Ammon's horn (tissue), 1 donor: ENCODE measurements at regions not wholly inside any gene's neighbourhood (a gene's known extent, or its start where the extent isn't known, plus 50 kb on each side); places are given as distances from the start of the nearest gene placed in this dataset.

Experiments used
- DNase-seq: peaks from one replicate; pipeline ENCODE4 v3.0.0-alpha.2; 2016; ENCODE audit warnings: low spot score

DNA sequence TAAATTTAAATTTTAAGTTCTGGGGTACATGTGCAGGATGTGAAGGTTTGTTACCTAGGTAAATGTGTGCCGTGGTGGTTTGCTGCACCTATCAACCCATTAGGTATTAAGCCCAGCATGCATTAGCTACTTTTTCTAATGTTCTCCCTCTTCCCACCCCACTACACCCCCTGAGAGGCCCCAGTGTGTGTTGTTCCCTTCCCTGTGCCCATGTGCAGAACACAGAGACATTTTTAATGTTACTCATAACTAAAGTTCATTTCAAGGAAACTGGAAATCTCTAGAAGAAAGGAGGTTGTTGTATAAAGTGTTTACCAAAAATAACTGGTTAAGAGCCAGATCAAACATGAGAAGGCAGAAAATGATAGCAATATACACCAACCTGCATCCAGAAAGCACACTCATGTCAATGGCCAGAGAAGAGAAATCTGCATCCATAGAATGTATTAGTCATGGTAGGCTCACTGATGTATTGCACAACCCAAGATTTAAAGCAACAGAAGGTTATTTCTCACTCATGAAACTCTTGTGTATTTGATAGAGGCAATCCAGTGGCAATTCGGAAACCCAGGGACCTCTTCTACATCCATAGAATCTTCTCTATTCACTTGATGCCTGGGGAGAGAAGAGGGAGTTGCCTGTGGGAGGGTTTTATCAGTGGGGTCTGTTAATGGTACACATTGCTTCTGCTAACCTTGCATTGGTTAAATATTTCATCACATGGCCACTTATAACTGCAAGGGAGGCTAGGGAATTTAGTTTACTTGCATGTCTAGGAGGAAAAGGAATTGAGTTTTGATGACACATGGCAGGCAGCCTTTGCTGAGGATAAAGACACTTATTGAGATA lies 321.9 kb upstream of the RASGRP1 start:
- DNase-seq: no peak

DNA sequence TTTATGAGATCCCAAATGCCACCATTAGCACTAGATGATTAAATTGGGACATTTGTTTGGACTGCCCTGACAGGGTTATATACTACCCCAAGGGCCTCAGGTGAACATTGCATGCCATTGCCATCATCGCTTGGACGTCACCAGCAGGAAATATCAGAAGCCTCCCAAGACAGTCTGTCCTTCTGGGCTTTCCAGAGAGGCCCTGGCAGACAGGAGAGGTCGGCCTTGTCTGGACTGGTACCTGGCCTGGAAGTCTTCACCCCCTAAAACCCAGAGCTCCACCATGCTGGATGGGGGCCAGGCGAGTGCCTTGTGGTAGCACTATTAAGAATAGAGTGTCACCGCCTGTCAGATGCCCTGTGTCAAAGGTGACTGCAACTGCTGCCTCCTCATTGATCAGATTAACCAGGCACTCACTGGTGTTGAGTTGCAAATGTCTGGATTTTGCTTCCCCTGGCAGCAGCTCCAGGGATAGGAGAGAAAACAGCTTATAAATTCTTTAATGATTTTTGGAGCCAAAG lies 324.1 kb upstream of the RASGRP1 start:
- no peak for DNase-seq

DNA sequence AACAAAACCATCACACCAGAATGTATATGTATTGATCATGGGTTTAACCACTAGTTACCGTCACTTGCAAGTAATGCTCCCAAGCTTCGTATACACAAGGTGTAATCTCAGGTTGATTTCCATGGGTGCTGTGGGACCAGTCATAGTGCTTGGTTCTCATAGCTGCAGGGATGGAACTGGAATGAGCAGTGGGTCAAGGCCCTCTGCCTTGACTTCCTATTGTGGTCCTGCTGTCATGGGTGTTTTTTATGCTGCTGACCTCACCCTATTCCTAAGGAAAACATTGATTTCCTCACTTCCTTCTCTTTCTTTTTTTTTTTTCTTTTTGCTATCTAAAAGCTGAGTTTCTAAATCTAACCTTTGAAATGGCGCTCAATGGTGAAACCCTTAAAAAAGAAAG lies 325.6 kb upstream of the RASGRP1 start:
- DNase-seq: no peak

- DNase-seq: no peak
Measured at GRCh38 chr15:38893925-38894242, 329.3 kb upstream of the RASGRP1 start.

DNA sequence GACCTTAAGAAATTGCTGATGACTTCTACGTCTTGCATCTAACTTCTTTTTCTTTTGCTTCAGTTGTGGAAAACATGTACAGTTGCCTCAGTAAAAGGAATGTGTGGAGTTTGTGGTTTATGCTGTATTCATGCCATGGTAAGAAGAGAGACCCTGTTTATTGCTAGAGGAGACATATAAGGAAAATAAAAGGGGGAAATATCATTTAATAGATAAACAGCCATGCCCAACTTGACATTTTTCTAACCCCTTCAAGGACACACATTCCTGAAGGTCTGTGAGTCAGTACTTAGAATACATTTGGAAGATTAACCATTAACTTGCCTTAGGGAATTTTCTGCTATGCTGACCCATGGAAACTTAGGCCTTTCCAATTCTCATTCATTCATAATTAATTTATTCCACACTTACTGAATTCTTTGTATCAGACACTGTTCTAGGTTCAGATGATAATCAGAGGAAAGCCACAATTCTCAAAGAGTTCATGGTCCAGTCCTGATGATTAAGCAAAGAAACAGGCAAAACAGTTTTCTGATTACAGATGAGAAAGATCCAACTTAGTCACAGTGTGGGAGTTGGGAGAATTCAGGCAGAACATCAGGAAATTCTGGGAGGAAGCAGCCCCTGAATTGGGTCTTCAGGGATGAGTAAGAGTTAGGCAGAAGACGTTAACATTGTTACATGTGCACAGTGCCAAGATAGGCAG lies 329.8 kb upstream of the RASGRP1 start:
- DNase-seq: no peak

- DNase-seq: no peak
Measured at GRCh38 chr15:38895326-38896255, 331.0 kb upstream of the RASGRP1 start.

DNA sequence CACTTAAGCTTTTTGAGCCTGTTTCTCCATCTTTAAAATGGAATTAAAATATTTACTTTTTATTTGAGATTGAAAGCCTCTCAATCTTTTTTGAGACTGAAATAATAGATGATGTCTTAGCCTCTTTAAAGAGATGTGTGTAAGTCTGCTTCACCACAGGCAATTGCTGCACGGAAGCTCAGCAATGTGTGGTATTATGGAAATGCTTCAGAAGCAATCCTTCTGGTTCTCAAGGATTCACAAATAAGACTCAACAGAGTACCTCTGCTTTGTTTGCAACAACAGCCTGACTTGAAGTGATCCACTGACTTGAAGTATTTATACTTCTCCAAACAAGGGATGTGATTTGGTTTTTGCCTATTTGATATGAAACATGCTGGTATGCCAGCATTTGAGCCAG lies 332.0 kb upstream of the RASGRP1 start:
- no peak for DNase-seq

DNA sequence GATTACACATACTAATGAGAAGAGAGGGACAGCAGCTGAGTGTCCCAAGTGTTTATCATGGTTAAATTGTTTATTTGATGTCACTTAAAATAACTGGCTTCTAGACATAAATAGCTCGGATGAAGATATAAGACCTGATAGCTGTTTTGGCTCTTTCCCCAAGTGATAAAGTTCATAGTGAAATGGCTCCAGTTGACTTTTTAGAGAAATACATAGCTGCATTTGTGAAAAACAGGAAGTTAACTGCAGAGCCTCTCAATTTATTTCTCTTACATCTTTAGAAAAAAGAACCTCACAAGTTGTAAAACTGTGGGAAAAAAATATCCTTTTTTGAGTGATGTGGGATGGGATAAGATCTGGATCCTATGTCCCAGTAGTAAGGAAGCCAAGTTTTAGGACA lies 332.9 kb upstream of the RASGRP1 start:
- no peak for DNase-seq

GRCh38 chr15:38898236-38898635 lies 333.6 kb upstream of the RASGRP1 start:
- no peak for DNase-seq

DNA sequence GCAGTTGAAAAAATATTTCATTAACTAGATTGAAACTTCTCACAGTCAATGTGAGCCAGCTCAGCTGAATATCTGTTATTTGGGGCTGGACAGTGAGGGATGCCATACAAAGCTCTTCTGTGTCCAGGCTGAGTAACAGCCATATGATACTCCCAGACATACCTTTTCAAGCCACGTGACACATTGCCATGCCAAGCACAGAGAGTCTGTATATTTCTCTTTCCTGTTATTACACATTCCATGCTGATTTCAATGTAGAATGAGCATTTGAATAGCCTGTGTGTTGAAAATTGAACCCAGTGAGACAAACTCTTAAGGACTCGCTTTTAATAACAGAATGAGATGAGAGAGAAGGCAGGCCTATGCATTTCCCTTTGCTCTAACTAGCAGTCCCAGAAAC lies 334.7 kb upstream of the RASGRP1 start:
- DNase-seq: no peak

GRCh38 chr15:38904298-38904697 lies 339.7 kb upstream of the RASGRP1 start:
- DNase-seq: no peak

DNA sequence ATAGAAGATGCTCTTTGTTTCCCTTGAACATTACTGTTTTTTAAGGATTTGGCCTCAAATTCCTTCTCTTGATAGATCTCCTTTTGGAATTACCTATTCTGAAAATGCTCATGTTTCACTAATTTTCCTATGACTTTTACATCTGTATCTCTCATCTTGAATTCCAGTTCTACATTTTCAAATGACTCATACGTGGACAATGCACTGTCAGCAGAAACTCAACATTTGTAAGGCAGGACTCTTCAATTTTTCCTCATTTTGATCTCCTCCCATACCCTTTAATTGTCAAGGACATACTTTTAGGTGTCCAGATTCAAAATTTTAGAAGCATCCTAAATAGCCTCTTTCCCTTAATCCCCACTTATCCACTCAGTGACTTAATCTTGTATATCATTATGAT lies 341.0 kb upstream of the RASGRP1 start:
- DNase-seq: no peak

DNA sequence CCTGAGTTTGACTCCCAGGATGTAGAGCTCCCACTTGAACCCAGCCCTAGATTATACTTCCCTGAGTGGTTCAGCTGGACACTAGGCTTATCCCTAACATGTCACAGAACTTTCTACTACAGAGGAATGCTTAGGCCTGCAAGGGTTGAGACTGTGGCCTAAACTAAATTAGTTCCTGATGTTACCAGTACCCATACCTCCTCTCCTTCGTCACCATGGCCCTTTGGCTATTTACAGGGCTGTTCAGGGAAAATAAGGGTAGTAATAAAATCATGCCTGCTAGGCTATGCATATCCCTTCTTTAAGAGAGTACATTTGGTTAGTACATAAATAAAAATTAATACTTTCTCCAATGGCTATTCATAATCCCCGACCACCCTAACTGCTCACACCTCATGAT lies 356.4 kb upstream of the RASGRP1 start:
- no peak for DNase-seq

GRCh38 chr15:38921471-38921870 lies 356.9 kb upstream of the RASGRP1 start:
- DNase-seq: no peak

- no peak for DNase-seq
Measured at GRCh38 chr15:38928431-38928830, 363.8 kb upstream of the RASGRP1 start.

GRCh38 chr15:38930851-38931572 lies 366.4 kb upstream of the RASGRP1 start:
- DNase-seq: no peak

DNA sequence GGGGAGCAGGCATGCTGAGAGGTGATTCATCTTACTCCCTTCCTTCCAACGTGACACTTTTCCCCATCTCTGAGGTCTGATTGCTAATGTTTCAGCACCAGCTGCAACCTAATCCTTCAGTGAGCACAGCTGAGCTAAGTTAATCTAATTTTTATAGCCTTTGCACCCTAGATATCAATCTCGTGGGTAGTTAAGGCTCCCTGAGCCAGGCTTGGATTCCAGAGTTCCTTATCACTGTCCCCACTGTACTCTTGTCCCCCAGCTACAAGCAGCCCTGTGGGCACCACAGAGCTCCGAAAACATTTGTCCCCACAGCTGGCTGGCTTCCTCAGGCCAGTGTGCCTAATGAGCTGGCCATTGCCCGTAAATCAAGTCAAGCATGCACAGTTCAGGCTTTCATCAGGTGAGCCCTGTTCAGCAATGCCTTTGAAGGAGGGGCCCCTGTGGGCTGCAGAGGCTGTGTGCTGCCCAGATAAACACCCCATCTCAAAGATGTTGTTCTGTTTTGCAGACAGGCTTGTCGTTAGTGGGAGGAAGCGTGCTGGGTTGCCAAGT lies 376.9 kb upstream of the RASGRP1 start:
- no peak for DNase-seq

GRCh38 chr15:38944536-38944935 lies 379.9 kb upstream of the RASGRP1 start:
- DNase-seq: no peak

GRCh38 chr15:38945551-38946298 lies 381.1 kb upstream of the RASGRP1 start:
- no peak for DNase-seq

GRCh38 chr15:38954090-38954489 lies 389.5 kb upstream of the RASGRP1 start:
- no peak for DNase-seq

GRCh38 chr15:38961456-38961855 lies 396.8 kb upstream of the RASGRP1 start:
- DNase-seq: no peak
